ENCODE measurements at regions not wholly inside any gene's neighbourhood (a gene's known extent, or its start where the extent isn't known, plus 50 kb on each side); places are given as distances from the start of the nearest gene placed in this dataset.

DNA sequence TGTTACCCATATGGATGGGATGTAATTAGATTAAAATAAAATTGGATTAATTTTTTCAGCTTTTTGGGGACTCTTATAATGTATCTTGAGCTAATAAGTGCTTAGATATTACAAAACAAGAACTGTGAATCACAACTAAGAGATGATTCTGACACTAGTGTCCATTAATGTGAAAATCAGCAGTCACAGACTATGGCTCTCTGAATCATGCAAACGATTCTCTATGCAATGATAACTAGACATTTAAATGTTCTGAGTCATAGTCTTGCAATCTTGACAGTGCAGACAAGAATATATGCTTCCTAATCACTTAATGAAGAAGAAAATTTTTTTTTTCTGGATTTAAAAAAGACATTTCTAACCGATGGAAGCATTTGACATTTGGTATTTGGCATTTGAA, 82.2 kb upstream of the OPRM1 start (continued):
- TF ChIP-seq ZBTB33 (IDR thresholded peaks at IDR 0.05), result no peak
- no peak for TF ChIP-seq RXRA (IDR thresholded peaks at IDR 0.05)

DNA sequence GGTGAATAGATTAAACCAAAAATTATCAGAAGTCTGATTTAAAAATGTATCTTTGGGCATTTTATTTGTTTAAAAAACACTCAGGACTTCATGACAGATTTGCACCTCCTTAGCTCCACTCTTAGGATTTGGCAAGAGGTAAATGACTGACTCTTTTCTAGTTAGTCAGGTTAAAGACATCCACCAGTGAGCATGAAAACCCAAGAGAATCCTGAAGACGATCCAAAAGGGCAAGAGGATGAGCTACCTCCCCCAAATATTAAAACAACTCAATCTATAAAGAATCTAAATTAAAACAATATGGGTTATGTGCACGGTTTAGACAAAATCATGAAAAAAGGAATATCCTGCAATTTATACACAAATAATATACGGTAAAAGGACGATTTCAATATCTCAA, 89.4 kb upstream of the OPRM1 start:
- H3K27me3 ChIP-seq (ENCODE audit: control insufficient read depth in 4 of 4, insufficient read depth in 4 of 4, low read length in 3 of 4), result no peaks in the 10 kb centered on the region
- 58% methylated on average over 4 of the region's 4 CpGs for WGBS
- no peak overlapping the region for H3K4me3 ChIP-seq (ENCODE audit: low read depth in 1 of 3, low read length in 3 of 3)
- TF ChIP-seq RXRA (IDR thresholded peaks at IDR 0.05), result no peak
- no peak for TF ChIP-seq TAF1 (conservative IDR thresholded peaks at IDR 0.05)
- TF ChIP-seq FOXA1 (IDR thresholded peaks at IDR 0.05), result no peak
- TF ChIP-seq SP1 (IDR thresholded peaks at IDR 0.05), result no peak
- TF ChIP-seq, protein P1, sequence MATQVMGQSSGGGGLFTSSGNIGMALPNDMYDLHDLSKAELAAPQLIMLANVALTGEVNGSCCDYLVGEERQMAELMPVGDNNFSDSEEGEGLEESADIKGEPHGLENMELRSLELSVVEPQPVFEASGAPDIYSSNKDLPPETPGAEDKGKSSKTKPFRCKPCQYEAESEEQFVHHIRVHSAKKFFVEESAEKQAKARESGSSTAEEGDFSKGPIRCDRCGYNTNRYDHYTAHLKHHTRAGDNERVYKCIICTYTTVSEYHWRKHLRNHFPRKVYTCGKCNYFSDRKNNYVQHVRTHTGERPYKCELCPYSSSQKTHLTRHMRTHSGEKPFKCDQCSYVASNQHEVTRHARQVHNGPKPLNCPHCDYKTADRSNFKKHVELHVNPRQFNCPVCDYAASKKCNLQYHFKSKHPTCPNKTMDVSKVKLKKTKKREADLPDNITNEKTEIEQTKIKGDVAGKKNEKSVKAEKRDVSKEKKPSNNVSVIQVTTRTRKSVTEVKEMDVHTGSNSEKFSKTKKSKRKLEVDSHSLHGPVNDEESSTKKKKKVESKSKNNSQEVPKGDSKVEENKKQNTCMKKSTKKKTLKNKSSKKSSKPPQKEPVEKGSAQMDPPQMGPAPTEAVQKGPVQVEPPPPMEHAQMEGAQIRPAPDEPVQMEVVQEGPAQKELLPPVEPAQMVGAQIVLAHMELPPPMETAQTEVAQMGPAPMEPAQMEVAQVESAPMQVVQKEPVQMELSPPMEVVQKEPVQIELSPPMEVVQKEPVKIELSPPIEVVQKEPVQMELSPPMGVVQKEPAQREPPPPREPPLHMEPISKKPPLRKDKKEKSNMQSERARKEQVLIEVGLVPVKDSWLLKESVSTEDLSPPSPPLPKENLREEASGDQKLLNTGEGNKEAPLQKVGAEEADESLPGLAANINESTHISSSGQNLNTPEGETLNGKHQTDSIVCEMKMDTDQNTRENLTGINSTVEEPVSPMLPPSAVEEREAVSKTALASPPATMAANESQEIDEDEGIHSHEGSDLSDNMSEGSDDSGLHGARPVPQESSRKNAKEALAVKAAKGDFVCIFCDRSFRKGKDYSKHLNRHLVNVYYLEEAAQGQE (IDR thresholded peaks at IDR 0.05), result no peak
- TF ChIP-seq HNF4A (conservative IDR thresholded peaks at IDR 0.05), result no peak
- TF ChIP-seq HNF4G (IDR thresholded peaks at IDR 0.05), result no peak
- no peak for TF ChIP-seq GABPA (IDR thresholded peaks at IDR 0.05 in 1 of 2, conservative IDR thresholded peaks at IDR 0.05 in 1 of 2)
- TF ChIP-seq EGR1 (IDR thresholded peaks at IDR 0.05; ENCODE audit: low read depth in 2 of 2), result no peak
- TF ChIP-seq CTCF (IDR thresholded peaks at IDR 0.05; ENCODE audit: low read depth, low read length, missing input control), result no peak
- no peak for TF ChIP-seq NR2F2 (IDR thresholded peaks at IDR 0.05)
- no peak for TF ChIP-seq JUND (IDR thresholded peaks at IDR 0.05)
- TF ChIP-seq FOXA2 (IDR thresholded peaks at IDR 0.05), result no peak
- no peak for TF ChIP-seq MAX (IDR thresholded peaks at IDR 0.05)
- no peak for TF ChIP-seq YY1 (IDR thresholded peaks at IDR 0.05)
- TF ChIP-seq RAD21 (IDR thresholded peaks at IDR 0.05), result no peak
- TF ChIP-seq ZBTB33 (IDR thresholded peaks at IDR 0.05), result no peak
- DNase-seq (ENCODE audit: low spot score), result no peak
- no peak overlapping the region for H3K27ac ChIP-seq (ENCODE audit: low read depth in 1 of 2, low read length in 2 of 2)
- H3K4me1 ChIP-seq (ENCODE audit: control insufficient read depth in 4 of 4, insufficient read depth in 4 of 4, low read length in 3 of 4), result no peaks in the 10 kb centered on the region
- H3K9ac ChIP-seq (ENCODE audit: low read depth in 1 of 2, low read length in 2 of 2), result no peak overlapping the region
- no peaks in the 10 kb centered on the region for H3K36me3 ChIP-seq (ENCODE audit: control insufficient read depth in 4 of 4, insufficient read depth in 3 of 4, low read depth in 1 of 4, low read length in 3 of 4)
- peaks cover 0 to 2% (median 0%) of the 10 kb centered on the region in 4 donors for H3K9me3 ChIP-seq (ENCODE audit: control insufficient read depth in 4 of 4, low read length in 3 of 4)
